ENCODE measurements at regions not wholly inside any gene's neighbourhood (a gene's known extent, or its start where the extent isn't known, plus 50 kb on each side); places are given as distances from the start of the nearest gene placed in this dataset.

GRCh38 chr7:91537260-91538152 is 273.3 kb downstream of the FZD1 start:
- no peak for DNase-seq

GRCh38 chr7:91541641-91542040 is 277.4 kb downstream of the FZD1 start:
- DNase-seq = peak; percentile 24

- no peak for DNase-seq
Measured at GRCh38 chr7:91543646-91544045, 279.4 kb downstream of the FZD1 start.

GRCh38 chr7:91549878-91550277 is 285.6 kb downstream of the FZD1 start:
- DNase-seq = no peak

- no peak for DNase-seq
Measured at GRCh38 chr7:91550931-91551330, 286.7 kb downstream of the FZD1 start.

- peak; percentile 25 for DNase-seq
Measured at GRCh38 chr7:91551377-91552175, 287.3 kb downstream of the FZD1 start.

- no peak for DNase-seq
Measured at GRCh38 chr7:91553410-91553895, 289.2 kb downstream of the FZD1 start.

GRCh38 chr7:91554883-91555282 is 290.6 kb downstream of the FZD1 start:
- DNase-seq = no peak

GRCh38 chr7:91556239-91556638 is 292.0 kb downstream of the FZD1 start:
- no peak for DNase-seq

GRCh38 chr7:91556956-91557650 is 292.9 kb downstream of the FZD1 start:
- DNase-seq = peak; percentile 31

GRCh38 chr7:91557789-91558404 is 293.7 kb downstream of the FZD1 start:
- peak; percentile 90 for DNase-seq

GRCh38 chr7:91559947-91560346 is 295.7 kb downstream of the FZD1 start:
- no peak for DNase-seq

- no peak for DNase-seq
Measured at GRCh38 chr7:91564101-91564500, 299.9 kb downstream of the FZD1 start.

GRCh38 chr7:91564541-91564940 is 300.3 kb downstream of the FZD1 start:
- DNase-seq = no peak

- peak; percentile 52 for DNase-seq
Measured at GRCh38 chr7:91565499-91566401, 301.5 kb downstream of the FZD1 start.

- DNase-seq = no peak
Measured at GRCh38 chr7:91566402-91566732, 302.1 kb downstream of the FZD1 start.

- DNase-seq = no peak
Measured at GRCh38 chr7:91567081-91568012, 303.1 kb downstream of the FZD1 start.

- DNase-seq = no peak
Measured at GRCh38 chr7:91568138-91568537, 303.9 kb downstream of the FZD1 start.

GRCh38 chr7:91569728-91570457 is 305.7 kb downstream of the FZD1 start:
- peak; percentile 46 for DNase-seq

- no peak for DNase-seq
Measured at GRCh38 chr7:91570560-91570959, 306.3 kb downstream of the FZD1 start.

All from fibroblast of skin of right biceps (primary cell).